NT2/D1 (cell line): ENCODE measurements at regions not wholly inside any gene's neighbourhood (a gene's known extent, or its start where the extent isn't known, plus 50 kb on each side); places are given as distances from the start of the nearest gene placed in this dataset.

Experiments
- SUZ12 ChIP-seq: IDR thresholded peaks from 2 replicates; pipeline ENCODE4 v1.6.1; 2011; ENCODE audit not compliant: insufficient read length, insufficient read depth; ENCODE audit errors: extremely low read depth
- YY1 ChIP-seq: IDR thresholded peaks from 2 replicates; pipeline ENCODE4 v1.6.1; 2011; ENCODE audit not compliant: insufficient read length, insufficient read depth
- ZNF274 ChIP-seq: IDR thresholded peaks from 2 replicates; pipeline ENCODE4 v1.6.1; 2011; ENCODE audit warnings: mild to moderate bottlenecking, low read depth, low read length

DNA sequence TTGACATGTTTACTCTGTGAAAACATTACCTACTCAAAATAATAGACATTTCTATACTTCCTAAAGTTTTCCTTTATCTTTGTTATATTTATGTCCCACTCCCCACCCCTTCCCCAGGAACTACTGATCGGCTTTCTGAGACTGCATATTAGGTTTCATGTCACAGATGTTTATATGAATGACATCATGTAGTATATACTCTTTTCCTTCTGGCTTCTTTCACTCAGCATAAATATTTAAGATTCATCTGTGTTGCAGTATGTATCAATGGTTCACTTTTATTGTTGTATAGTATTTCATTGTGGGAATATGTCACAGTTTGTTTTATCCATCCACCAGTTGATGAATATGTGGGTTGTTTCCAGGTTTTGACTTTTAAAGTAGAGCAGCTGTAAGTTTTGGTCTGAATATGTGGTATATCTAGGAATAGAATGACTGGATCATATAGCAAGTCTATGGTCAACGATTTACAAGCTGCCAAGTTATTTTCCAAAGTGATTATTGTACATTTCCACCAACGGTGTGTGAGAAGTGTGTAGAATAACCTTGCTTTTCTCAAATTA lies 73.8 kb upstream of the CAV2 start:
- no peak for TF ChIP-seq YY1
- no peak for TF ChIP-seq ZNF274
- no peak for TF ChIP-seq SUZ12
